Mucosa of descending colon (tissue), 3 donors: ENCODE measurements at regions not wholly inside any gene's neighbourhood (a gene's known extent, or its start where the extent isn't known, plus 50 kb on each side); places are given as distances from the start of the nearest gene placed in this dataset.

ENCODE experiments used
- ATAC-seq: fragments of 200-7000 bp; cut with Tn5 transposase; one replicate; pipeline ENCODE4 v1.9.1; 2020; ENCODE audit warnings: mild to moderate bottlenecking, moderate library complexity
- DNase-seq, 3 donors: peaks; one replicate each; pipeline ENCODE4 v3.0.0-alpha.2; 2020
- H3K36me3 ChIP-seq: fragments of 200-600 bp; one replicate; pipeline ENCODE4 v1.8.0; 2021; ENCODE audit warnings: low read depth, mild to moderate bottlenecking
- H3K4me1 ChIP-seq: fragments of 200-600 bp; one replicate; pipeline ENCODE4 v1.8.0; 2021; ENCODE audit warnings: low read depth, mild to moderate bottlenecking
- H3K4me3 ChIP-seq: fragments of 200-600 bp; one replicate; pipeline ENCODE4 v1.8.0; 2021; ENCODE audit warnings: mild to moderate bottlenecking
- H3K9me3 ChIP-seq: fragments of 200-600 bp; one replicate; pipeline ENCODE4 v1.8.0; 2021; ENCODE audit warnings: mild to moderate bottlenecking
- CTCF ChIP-seq: fragments of 200-600 bp; IDR thresholded peaks from one replicate; pipeline ENCODE4 v1.8.0; 2022; ENCODE audit warnings: antibody characterized with exemption, mild to moderate bottlenecking
- intact Hi-C, 2 donors: fragments of 100-400 bp; cut with DNase I in 1 of 2; cut with micrococcal nuclease in 1 of 2; formaldehyde crosslinking; loops; one replicate each; pipeline versions ENCODE4 v1.11.0 to v1.11.1; 2022; cut with DNase I, micrococcal nuclease
- donor health status: DM: no; HTN: no; CAD: no; lungs with moderate emphysema.
- donor health status: DM: no; HTN: no; CAD: no.
- donor health status: DM: no; HTN: yes; CAD: no.

GRCh38 chr2:234594715-234595114, 97.8 kb upstream of the ARL4C start:
- no peaks in the 10 kb centered on the region for H3K36me3 ChIP-seq
- DNase-seq (no peak), ATAC-seq (no peak)
- H3K9me3 ChIP-seq = no peaks in the 10 kb centered on the region
- intact Hi-C loops = no loop called here
- H3K4me1 ChIP-seq = no peaks in the 10 kb centered on the region
- H3K4me3 ChIP-seq = no peak overlapping the region
- TF ChIP-seq CTCF = no peak

- ATAC-seq = no peak
- no peak for TF ChIP-seq CTCF
Measured at GRCh38 chr2:234593636-234594035, 96.8 kb upstream of the ARL4C start.

GRCh38 chr2:234592541-234592940, 95.7 kb upstream of the ARL4C start:
- TF ChIP-seq CTCF = no peak
- no peak overlapping the region for H3K4me3 ChIP-seq
- no peak for ATAC-seq
- no peaks in the 10 kb centered on the region for H3K4me1 ChIP-seq
- no peaks in the 10 kb centered on the region for H3K36me3 ChIP-seq
- intact Hi-C loops = no loop called here
- DNase-seq = no peak
- H3K9me3 ChIP-seq = no peaks in the 10 kb centered on the region

More at GRCh38 chr2:234593636-234594035, 96.8 kb upstream of the ARL4C start:
- H3K4me3 ChIP-seq = no peak overlapping the region
- H3K36me3 ChIP-seq = no peaks in the 10 kb centered on the region
- no peaks in the 10 kb centered on the region for H3K4me1 ChIP-seq
- intact Hi-C loops = no loop called here
- DNase-seq = no peak
- no peaks in the 10 kb centered on the region for H3K9me3 ChIP-seq

- TF ChIP-seq CTCF = no peak
- Histone ChIP-seq H3K9me3 (no peaks in the 10 kb centered on the region), H3K36me3 (no peaks in the 10 kb centered on the region), H3K4me3 (no peak overlapping the region), H3K4me1 (no peaks in the 10 kb centered on the region)
- DNase-seq (no peak), ATAC-seq (no peak)
- intact Hi-C loops = no loop called here
Measured at GRCh38 chr2:234590076-234590475, 93.2 kb upstream of the ARL4C start.

- no peak overlapping the region for H3K4me3 ChIP-seq
- intact Hi-C loops = no loop called here
- DNase-seq (no peak), ATAC-seq (no peak)
- H3K36me3 ChIP-seq = no peaks in the 10 kb centered on the region
- H3K4me1 ChIP-seq = no peaks in the 10 kb centered on the region
- TF ChIP-seq CTCF = no peak
- H3K9me3 ChIP-seq = no peaks in the 10 kb centered on the region
Measured at GRCh38 chr2:234588054-234588430, 91.2 kb upstream of the ARL4C start.

- no peak overlapping the region for H3K4me3 ChIP-seq
- ATAC-seq = no peak
- no peak for TF ChIP-seq CTCF
- no peaks in the 10 kb centered on the region for H3K36me3 ChIP-seq
- intact Hi-C loops = no loop called here
- DNase-seq = no peak
- no peaks in the 10 kb centered on the region for H3K9me3 ChIP-seq
- H3K4me1 ChIP-seq = no peaks in the 10 kb centered on the region
Measured at GRCh38 chr2:234587341-234588053, 90.6 kb upstream of the ARL4C start.
